ENCODE measurements at regions not wholly inside any gene's neighbourhood (a gene's known extent, or its start where the extent isn't known, plus 50 kb on each side); places are given as distances from the start of the nearest gene placed in this dataset.

GRCh38 chr1:62370594-62370993, 51.4 kb upstream of the KANK4 start:
- DNase-seq, result no peak

DNA sequence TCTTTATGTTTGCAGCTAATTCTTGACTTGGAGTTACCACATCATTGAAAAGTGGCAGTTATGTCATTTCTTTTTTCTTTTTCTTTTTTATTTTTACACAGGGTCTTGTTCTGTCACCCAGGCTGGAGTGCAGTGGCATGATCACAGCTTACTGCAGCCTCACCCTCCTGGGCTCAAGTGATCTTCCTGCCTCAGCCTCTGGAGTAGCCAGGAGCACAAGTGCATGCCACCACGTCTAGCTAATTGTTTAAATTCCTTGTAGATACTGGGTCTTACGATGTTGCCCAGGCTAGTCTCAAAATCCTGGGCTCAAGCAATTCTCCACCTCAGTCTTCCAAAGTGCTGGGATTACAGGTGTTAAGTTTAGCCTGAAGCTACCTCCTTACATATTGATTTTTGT, 52.1 kb upstream of the KANK4 start:
- no peak for DNase-seq

- no peak for DNase-seq
Observed at GRCh38 chr1:62373221-62373620, 54.0 kb upstream of the KANK4 start.

DNA sequence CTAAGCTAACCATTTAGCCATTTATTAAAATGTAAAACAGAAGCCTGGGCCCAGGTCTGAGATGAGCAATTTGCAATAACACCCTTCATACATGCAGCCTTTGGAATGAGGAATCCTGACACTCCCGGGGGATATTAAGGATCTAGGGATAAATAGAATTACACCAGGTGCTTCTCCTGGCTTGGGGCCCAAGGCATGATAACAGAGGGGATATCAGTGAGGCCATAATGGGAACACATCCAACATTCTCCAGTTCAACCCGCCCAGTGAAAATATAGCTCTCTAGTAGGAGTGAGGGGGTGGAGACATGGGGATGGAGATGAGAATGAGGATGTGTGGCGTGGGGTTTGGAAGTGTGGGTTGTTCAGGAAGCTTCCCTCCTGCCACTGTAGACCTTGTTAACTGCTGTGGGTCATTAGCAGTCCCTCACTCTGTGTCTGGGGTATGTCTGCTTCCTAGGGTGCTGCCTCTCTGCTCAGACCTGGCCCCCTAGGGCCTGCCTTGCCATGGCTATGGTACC, 57.9 kb upstream of the KANK4 start:
- peak; percentile 71 for DNase-seq

- DNase-seq, result no peak
Observed at GRCh38 chr1:62380181-62380580, 56.7 kb upstream of the USP1 start.

DNA sequence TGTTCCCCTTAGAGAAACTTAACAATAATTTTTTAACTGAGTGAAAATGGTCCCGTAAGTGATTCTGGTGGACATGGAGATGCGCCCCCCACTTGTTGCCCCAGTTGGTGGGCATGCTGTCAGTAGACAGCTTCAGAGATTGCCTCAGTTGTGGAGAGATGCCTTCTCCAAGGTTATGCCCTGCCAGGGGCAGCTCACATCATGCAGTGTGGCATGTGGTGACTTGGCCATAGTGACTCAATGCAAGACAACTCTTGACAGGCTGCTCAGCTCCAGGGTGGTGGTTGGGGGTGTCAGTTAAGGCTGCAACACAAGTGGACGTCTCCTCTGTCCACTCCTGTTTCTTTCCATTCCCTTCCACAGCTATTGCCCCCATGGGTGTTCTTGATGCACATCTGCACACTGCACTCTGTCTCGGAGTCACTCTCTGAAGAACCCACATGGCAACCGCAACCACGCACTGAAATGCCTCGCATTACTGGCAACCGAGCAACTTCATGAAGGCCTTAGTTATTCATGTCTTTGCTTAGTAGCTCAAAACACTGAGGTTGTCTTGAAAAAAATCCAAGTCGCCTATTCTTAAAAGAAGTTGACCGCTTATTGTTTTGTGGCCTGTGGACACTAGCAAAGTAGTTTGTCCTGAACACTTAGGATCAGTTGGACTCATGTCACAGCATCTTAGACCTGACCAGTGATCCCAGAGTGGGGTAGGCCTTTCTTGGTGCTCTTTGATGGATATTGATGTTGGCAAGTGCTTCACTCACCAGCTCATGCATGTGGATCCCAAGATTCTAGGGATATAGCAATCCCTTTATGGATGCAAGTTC, 54.8 kb upstream of the USP1 start:
- no peak for DNase-seq

GRCh38 chr1:62382658-62382955, 54.2 kb upstream of the USP1 start:
- DNase-seq, result no peak

- peak; percentile 88 for DNase-seq
Observed at GRCh38 chr1:62384276-62385005, 52.4 kb upstream of the USP1 start.

DNA sequence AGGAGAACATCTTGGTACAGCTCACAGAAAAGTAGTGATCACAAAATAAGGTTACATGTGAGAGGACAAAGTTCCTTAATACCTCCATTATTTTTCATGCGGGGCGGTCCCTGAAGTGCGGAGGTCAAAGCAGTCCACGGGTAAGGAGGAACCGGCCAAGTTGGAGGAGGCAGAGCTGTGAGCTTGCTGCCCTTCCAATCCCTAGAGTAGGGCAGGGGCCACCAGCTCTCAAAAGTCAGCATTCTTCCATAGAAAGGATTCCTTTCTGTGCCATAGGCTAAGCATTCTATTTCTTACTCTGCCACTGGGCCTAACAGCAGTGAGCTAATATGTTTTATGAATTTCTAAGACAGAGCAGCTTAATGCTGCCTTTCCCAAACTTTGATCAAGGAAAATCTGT, 50.9 kb upstream of the USP1 start:
- no peak for DNase-seq

DNA sequence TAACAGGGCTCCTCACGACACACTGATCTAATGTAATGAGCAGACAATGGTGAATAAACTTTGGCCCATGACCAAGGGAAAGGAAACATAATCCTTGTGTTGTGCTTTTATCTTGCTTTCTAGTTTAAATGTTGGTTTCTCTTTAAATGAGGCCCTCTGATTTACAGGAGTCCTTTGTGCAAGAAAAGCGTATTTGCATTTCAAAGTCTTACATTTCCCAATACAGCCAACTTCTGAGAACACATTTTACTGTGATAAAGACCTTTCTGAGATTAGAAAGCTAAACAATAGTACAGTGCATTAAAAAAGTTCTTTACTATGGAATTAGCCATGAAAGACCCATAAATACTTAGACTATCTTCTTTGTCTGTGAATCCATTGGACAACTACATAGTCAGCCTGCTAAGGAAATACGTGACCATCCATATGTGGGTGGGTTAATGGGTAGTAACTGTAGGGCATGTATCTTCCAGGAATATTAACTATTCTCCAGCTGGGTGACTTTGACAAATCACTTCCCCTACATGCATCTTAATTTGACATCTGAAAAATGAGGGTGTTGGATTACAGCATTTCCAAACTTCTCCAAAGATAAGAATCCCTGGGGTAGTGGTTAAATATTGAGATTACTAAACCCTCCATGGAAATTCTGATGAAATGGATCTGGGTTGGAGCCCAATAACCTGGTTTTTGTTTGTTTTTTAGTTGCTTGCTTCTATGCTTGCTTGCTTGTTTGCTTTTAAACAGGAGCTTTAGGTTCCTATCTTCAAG, 50.3 kb upstream of the USP1 start:
- DNase-seq, result no peak

All from NCI-H2171 (cell line).